RWPE1 (cell line): ENCODE measurements at regions not wholly inside any gene's neighbourhood (a gene's known extent, or its start where the extent isn't known, plus 50 kb on each side); places are given as distances from the start of the nearest gene placed in this dataset.
A peak's percentile ranks its signal among the peaks of the same experiment; 100 is the strongest.

Experiments used
- CTCF ChIA-PET: fragments of 350-600 bp; sonication (Branson Sonifier 250); formaldehyde crosslinking; extraction: SDS; loops from one replicate; lab custom pipeline; 2021; lab: Yijun Ruan, JAX
- POLR2A ChIA-PET: fragments of 400-600 bp; formaldehyde crosslinking; extraction: SDS; loops from one replicate; lab custom pipeline; 2020; ENCODE audit warnings: antibody characterized with exemption; ENCODE audit not compliant: low non-redundant PET; lab: Yijun Ruan, JAX
- DNase-seq: peaks from one replicate; pipeline ENCODE4 v3.0.0; 2012; ENCODE audit warnings: low spot score
- H3K27ac ChIP-seq: fragments of 450-650 bp; 2 replicates; pipeline ENCODE4 v1.5.1; 2017
- TF ChIP-seq, protein P1 (sequence below): fragments of 450-650 bp; conservative IDR thresholded peaks from 2 replicates; pipeline ENCODE4 v1.5.1; 2017; ENCODE audit warnings: low read depth, mild to moderate bottlenecking

DNA sequence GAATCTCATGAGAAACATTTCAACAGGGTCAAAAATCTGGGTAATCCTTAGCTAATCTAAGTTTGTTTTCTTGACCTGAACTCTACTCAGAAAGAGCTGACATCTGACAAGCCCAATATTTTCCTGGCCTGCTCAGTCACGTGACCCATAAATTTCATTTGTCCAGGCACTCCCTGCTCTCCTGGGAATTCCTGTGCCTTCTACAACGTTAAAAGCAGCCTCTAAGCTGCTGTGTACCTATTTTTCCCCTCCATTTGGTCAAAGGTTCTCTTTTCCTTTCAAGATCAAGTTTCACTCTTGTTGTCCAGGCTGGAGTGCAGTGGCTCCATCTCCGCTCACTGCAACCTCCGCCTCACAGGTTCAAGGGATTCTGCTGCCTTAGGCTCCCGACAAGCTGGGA is 148.8 kb upstream of the ABCA1 start:
- ChIA-PET CTCF (interaction anchor here (0.6 to 0.7 kb wide), 2 partner anchors 38 to 96 kb away, joined by 3 read pairs; no protein-coding TSS in a partner anchor), POLR2A (no interaction called here)
- H3K27ac ChIP-seq = no peak overlapping the region
- no peak for DNase-seq
- TF ChIP-seq, protein P1, sequence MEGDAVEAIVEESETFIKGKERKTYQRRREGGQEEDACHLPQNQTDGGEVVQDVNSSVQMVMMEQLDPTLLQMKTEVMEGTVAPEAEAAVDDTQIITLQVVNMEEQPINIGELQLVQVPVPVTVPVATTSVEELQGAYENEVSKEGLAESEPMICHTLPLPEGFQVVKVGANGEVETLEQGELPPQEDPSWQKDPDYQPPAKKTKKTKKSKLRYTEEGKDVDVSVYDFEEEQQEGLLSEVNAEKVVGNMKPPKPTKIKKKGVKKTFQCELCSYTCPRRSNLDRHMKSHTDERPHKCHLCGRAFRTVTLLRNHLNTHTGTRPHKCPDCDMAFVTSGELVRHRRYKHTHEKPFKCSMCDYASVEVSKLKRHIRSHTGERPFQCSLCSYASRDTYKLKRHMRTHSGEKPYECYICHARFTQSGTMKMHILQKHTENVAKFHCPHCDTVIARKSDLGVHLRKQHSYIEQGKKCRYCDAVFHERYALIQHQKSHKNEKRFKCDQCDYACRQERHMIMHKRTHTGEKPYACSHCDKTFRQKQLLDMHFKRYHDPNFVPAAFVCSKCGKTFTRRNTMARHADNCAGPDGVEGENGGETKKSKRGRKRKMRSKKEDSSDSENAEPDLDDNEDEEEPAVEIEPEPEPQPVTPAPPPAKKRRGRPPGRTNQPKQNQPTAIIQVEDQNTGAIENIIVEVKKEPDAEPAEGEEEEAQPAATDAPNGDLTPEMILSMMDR = no peak

DNA sequence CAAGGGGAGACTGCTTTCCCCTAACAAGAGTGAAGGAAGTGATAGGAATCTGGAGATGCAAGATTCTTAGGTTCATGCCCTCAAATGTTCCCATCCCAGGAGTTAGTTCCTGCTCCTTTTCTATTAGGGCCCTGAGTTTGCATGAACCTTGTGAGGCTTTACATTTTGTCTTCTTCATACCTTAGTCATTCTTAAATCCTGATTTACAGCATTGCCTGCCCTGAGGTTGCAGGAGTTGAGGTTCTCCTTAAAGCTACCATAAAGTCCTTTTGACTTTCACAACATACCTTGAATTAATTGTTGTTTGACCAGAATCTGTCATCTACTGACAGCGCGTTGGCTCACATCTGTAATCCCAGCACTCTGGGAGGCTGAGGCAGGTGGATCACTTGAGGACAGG is 151.5 kb upstream of the ABCA1 start:
- POLR2A ChIA-PET = interaction anchor here (0.9 kb wide), 1 partner anchor 15 kb away, joined by 3 read pairs; no protein-coding TSS in a partner anchor

DNA sequence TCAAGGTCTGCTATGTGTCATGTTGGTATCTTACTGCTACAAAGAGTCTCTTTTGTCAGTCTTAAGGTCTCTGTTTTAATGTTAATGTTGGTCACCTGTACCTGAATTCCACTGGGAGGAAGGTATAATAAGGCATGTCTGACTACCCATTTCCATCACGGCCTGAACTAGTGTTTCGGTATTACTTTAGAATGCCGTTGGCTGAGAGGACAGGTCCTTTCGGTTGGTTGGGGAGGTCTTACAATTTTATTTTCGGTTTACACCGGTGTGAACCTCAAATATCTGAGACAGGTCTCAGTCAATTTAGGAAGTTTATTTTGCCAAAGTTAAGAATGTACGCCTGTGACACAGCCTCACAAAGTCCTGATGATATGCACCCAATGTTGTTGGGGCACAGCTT is 154.9 kb upstream of the ABCA1 start:
- TF ChIP-seq, protein P1 = no peak

More for the DNA sequence above, 151.5 kb upstream of the ABCA1 start:
- CTCF ChIA-PET = no interaction called here
- DNase-seq = no peak
- TF ChIP-seq, protein P1 = no peak
- no peak overlapping the region for H3K27ac ChIP-seq

DNA sequence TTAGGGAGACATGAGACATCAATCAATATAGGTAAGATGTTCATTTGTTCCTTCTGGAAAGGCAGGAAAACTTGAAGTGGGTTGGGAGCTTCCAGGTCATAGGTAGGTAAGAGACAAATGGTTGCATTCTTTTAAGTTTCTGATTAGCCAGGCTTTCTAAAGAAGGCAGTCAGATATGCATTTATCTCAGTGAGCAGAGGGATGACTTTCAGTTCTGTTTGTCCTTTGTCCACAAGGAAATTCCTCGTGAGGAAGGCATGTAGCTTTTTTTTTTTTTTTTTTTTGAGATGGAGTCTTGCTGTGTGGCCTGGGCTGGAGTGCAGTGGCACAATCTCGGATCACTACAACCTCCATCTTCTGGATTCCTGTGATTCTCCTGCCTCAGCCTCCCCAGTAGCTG is 155.3 kb upstream of the ABCA1 start:
- TF ChIP-seq, protein P1 = no peak
- POLR2A ChIA-PET = no interaction called here
- CTCF ChIA-PET = no interaction called here
- no peak for DNase-seq
- no peak overlapping the region for H3K27ac ChIP-seq

More for the DNA sequence above, 154.9 kb upstream of the ABCA1 start:
- ChIA-PET CTCF (no interaction called here), POLR2A (no interaction called here)
- no peak for DNase-seq
- H3K27ac ChIP-seq = no peak overlapping the region

DNA sequence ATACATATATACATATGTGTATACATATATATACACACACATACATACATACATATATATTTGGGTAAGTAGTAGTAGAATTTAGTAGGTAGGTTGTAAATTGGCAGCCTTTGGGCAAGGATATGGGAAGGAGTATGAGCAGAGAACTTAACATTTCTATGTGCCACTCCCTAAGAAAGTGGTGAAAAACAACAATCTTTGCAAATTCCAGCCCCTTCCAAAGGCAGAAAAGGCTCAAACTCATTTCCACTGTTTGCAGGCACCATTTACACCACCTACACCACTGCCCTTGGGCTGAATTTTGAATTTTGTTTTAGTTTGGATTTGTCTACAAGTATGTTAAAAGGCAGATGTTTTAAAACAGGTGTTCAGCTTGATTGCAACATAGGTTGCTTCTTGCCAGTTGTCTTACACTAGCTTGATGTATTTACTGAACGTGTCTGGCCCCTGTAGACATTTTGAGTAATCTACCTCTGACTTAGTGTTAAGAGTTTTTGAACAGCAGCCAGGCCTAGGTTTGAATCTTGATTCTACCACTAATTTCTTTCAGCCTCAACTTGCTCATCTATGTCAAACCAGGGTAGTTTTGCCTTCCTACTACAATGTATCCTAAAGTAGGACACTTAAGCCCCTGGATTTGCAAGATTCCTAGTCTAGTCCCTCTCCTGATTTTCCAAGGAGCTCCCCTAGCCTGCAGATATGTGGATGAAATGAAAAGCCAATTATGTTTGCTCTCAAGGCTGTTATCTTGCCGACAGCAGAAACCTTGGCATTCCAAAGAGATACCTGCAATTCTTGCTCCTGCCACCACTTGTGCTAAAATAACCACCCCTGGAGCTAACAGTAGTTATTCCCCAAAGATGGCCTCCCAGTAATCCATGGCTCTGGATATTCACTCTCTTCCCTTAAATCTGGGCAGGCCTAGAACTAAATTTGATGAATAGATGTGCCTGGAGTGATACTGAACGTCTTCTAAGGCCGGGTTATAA is 156.2 kb upstream of the SLC44A1 start:
- TF ChIP-seq, protein P1 = no peak
- CTCF ChIA-PET = interaction anchor here (1.3 kb wide), 1 partner anchor 19 kb away, joined by 3 read pairs; no protein-coding TSS in a partner anchor
- DNase-seq = no peak

DNA sequence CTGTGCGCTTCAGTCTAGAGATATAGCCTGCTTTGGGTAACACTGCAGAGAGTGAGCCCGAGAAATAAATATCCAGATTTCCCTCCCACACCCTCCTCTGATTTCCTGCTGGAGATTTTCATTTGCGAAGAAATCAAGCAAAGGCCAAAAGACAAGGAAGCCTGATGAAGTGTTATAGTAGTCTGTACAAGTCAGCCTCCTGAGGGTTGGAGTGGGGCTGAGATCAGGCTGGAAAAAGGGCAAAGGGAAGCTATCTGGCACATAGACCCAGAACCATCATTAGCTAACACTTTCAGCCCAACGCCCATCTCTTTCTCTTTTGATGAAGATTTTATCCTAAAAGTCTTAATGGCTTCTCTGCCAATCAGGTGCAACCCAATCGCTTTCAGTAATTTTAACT is 154.6 kb upstream of the SLC44A1 start:
- ChIA-PET CTCF (interaction anchor here (0.6 to 1.3 kb wide), 2 partner anchors 18 to 176 kb away, joined by 3 to 5 read pairs; no protein-coding TSS in a partner anchor), POLR2A (no interaction called here)
- TF ChIP-seq, protein P1 = no peak
- no peak for DNase-seq
- H3K27ac ChIP-seq = no peak overlapping the region

More for the DNA sequence above, 156.2 kb upstream of the SLC44A1 start:
- POLR2A ChIA-PET = no interaction called here
- H3K27ac ChIP-seq = peak overlapping the region; percentile 69; the same call in 1 of the 2 replicates
